Activated naive CD4-positive, alpha-beta T cell treated with anti-CD3 and anti-CD28 coated beads, Interleukin-2, amount 50 U/mL, for 72 hours (primary cell): ENCODE measurements at regions not wholly inside any gene's neighbourhood (a gene's known extent, or its start where the extent isn't known, plus 50 kb on each side); places are given as distances from the start of the nearest gene placed in this dataset.

Experiments used
- ATAC-seq, 2 donors: fragments of 150-1000 bp; cut with Tn5 transposase; 2 replicates each; pipeline ENCODE4 v1.10.0; 2021; ENCODE audit warnings: mild to moderate bottlenecking in 2 of 2, moderate library complexity in 2 of 2
- DNase-seq, 2 donors: peaks; one replicate each; pipeline ENCODE4 v3.0.0; 2021 to 2022; ENCODE audit warnings: low spot score in 2 of 2
- H3K27ac Mint-ChIP-seq, 2 donors: one replicate each; pipeline ENCODE4 v1.8.0; 2022; ENCODE audit warnings: mild to moderate bottlenecking in 2 of 2, mixed read lengths in 2 of 2
- H3K36me3 Mint-ChIP-seq, 2 donors: one replicate each; pipeline ENCODE4 v1.8.0; 2022; ENCODE audit warnings: mixed read lengths in 2 of 2
- H3K9me3 Mint-ChIP-seq, 2 donors: one replicate each; pipeline ENCODE4 v1.8.0; 2022; ENCODE audit warnings: mixed read lengths in 2 of 2

- no peak overlapping the region for H3K27ac Mint-ChIP-seq
- DNase-seq: no peak
- peaks cover 0 to 8% of the 10 kb centered on the region in 2 donors for H3K36me3 Mint-ChIP-seq
- no peak for ATAC-seq
- H3K9me3 Mint-ChIP-seq: peaks cover 7% of the 10 kb centered on the region in 2 donors
Measured at GRCh38 chr2:191777351-191777750, 69.5 kb downstream of the CAVIN2 start.

DNA sequence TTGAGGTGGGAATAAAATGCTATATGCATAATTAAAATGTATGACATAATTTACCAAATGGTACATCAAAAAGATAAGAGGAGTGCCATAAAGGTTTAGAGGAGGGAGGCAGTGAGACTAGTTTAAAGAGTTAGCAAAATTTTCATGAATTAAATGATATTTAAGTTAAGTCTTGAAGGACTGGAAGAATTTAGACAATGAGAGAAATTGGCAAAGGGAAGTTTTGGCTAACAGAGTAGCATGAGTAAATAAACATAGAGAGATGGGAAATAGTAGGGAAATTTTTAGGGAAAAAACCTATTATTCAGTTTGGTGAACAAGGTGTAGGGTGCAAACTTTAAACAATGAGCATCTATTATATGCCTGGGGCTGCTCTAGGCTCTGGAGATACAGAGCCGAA is 68.8 kb downstream of the CAVIN2 start:
- DNase-seq: no peak
- Mint-ChIP-seq H3K9me3 (peaks cover 6 to 7% of the 10 kb centered on the region in 2 donors), H3K27ac (no peak overlapping the region), H3K36me3 (peaks cover 0 to 7% of the 10 kb centered on the region in 2 donors)
- no peak for ATAC-seq

DNA sequence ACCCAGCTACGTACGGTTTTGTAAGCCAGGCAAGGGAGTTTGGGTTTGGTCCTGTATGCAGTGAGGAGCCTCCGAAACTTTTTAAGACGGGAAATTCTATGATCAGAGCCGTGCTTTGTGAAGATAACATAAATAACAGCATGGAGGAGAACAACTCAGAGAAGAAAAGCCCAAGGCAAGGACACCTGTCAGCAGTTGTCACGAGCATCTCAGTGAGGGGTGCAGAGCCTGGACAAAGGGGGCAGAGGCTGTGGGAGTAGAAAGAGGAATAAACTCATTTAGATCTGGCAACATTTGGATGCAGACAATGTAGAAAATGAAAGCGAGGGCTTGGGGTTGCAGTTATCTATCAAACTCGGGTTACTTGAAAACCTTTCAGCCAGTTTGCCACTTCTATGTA is 64.5 kb downstream of the CAVIN2 start:
- Mint-ChIP-seq H3K9me3 (no peaks in the 10 kb centered on the region), H3K27ac (no peak overlapping the region), H3K36me3 (no peaks in the 10 kb centered on the region)
- DNase-seq (no peak), ATAC-seq (no peak)

GRCh38 chr2:191783416-191783815 is 63.5 kb downstream of the CAVIN2 start:
- no peaks in the 10 kb centered on the region for H3K36me3 Mint-ChIP-seq
- no peaks in the 10 kb centered on the region for H3K9me3 Mint-ChIP-seq
- DNase-seq: no peak
- ATAC-seq: no peak
- no peak overlapping the region for H3K27ac Mint-ChIP-seq
